IgD-negative memory B cell (primary cell): ENCODE measurements at regions not wholly inside any gene's neighbourhood (a gene's known extent, or its start where the extent isn't known, plus 50 kb on each side); places are given as distances from the start of the nearest gene placed in this dataset.
"Not testable (repeated sequence)": the region's sequence is repeated elsewhere in the genome, so short reads cannot be mapped to it uniquely, and the experiment has no call there.

Source experiments
- H3K27ac Mint-ChIP-seq, 3 donors: one replicate each; pipeline ENCODE4 v1.8.0; 2020 to 2022; ENCODE audit warnings: mild to moderate bottlenecking in 3 of 3, mixed read lengths in 3 of 3, moderate library complexity in 1 of 3
- H3K27me3 Mint-ChIP-seq: one replicate; pipeline ENCODE4 v1.8.0; 2021; ENCODE audit warnings: mixed read lengths
- H3K36me3 Mint-ChIP-seq: one replicate; pipeline ENCODE4 v1.8.0; 2020; ENCODE audit warnings: mild to moderate bottlenecking, mixed read lengths
- H3K4me1 Mint-ChIP-seq, 3 donors: one replicate each; pipeline ENCODE4 v1.8.0; 2020 to 2022; ENCODE audit warnings: mixed read lengths in 3 of 3, mild to moderate bottlenecking in 1 of 3
- H3K4me3 Mint-ChIP-seq, 4 donors: one replicate each; pipeline ENCODE4 v1.8.0; 2020 to 2022; ENCODE audit warnings: mild to moderate bottlenecking in 4 of 4, mixed read lengths in 4 of 4, moderate library complexity in 3 of 4
- H3K9me3 Mint-ChIP-seq, 3 donors: one replicate each; pipeline ENCODE4 v1.8.0; 2020 to 2021; ENCODE audit warnings: mixed read lengths in 3 of 3, mild to moderate bottlenecking in 1 of 3

DNA sequence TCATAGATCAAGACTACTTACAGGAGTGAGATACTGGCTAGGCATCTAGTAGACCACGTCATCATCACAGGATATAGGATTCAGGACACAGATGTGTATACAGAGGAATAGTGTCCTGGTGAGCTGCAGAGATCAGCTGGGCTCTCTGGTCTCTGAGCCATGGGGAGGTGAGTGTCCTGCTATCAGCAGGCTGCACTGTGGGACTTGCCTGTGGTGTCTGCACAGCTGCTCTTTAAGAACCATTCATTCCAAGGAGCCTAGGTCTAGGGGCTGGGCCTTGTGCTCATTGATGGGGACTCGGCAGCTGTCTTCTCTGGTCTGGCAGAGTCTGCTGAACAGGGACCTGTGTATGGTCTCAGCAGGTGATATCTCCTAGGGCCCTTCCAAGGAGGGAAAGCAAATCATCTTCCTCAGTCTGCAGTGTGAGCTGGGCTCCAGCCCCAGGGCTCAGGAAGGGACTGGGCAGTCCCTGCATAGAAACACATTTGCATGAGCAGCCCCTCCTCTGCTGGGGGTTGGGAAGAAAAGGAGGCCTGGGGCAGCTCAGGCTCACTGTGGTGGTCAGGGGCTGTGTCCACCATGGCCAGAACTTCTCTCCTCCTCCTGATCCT lies 66.1 kb upstream of the VPREB1 start:
- Mint-ChIP-seq H3K4me3 (no peak overlapping the region), H3K27me3 (no peaks in the 10 kb centered on the region), H3K9me3 (no peaks in the 10 kb centered on the region), H3K27ac (peak overlapping the region in 1 of 3 donors; percentile 51), H3K36me3 (peaks cover 11% of the 10 kb centered on the region), H3K4me1 (peaks cover 14 to 26% (median 16%) of the 10 kb centered on the region in 3 donors)

DNA sequence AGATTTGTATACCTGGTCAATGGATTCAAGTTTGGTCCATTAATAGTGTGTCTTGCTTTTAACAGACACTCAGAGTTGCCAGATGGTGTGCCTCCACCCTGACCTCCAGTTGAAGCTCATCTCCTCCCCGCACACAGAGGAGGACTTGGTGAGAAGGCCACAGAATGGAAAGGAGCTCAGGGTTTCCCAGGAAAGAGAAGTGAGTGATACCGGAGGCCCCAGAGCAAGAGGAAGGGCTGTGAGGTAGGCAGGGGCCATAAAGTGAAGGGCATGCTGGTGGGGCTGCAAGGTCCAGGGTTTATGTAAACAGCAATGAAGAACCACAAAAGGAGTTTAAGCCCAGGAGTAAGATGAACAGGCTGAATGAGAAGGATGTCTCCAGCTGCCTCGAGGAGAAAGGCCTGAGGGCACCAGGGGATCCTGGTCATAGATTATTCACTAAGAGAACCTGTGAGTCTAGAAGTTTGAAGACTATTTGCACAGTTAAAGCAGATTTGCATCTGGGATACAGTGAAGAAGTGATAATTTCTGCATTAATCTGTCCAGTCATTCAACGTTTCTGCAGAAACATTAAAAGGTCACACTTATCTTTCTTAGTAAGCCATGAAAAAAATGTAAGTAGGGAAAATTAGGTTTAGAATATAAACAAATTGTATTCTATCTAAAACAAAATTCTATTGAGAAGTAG lies 67.5 kb upstream of the VPREB1 start:
- H3K36me3 Mint-ChIP-seq = peaks cover 11% of the 10 kb centered on the region
- no peak overlapping the region for H3K27ac Mint-ChIP-seq

DNA sequence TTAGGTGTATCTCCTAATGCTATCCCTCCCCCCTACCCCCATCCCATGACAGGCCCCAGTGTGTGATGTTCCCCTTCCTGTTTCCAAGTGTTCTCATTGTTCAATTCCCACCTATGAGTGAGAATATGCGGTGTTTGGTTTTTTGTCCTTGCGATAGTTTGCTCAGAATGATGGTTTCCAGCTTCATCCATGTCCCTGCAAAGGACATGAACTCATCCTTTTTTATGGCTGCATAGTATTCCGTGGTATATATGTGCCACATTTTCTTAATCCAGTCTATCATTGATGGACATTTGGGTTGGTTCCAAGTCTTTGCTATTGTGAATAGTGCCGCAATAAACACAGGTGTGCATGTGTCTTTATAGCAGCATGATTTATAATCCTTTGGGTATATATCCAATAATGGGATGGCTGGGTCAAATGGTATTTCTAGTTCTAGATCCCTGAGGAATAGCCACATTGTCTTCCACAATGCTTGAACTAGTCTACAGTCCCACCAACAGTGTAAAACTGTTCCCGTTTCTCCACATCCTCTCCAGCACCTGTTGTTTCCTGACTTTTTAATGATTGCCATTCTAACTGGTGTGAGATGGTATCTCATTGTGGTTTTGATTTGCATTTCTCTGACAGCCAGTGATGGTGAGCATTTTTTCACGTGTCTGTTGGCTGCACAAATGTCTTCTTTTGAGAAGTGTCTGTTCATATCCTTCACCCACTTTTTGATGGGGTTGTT lies 71.5 kb upstream of the VPREB1 start:
- not testable (repeated sequence) for H3K4me3 Mint-ChIP-seq, H3K27me3 Mint-ChIP-seq, H3K9me3 Mint-ChIP-seq, H3K36me3 Mint-ChIP-seq
- Mint-ChIP-seq H3K4me1 (peaks cover 12 to 40% (median 27%) of the 10 kb centered on the region in 3 donors), H3K27ac (peak overlapping the region in 1 of 3 donors; percentile 35)

More for the DNA sequence above, 67.5 kb upstream of the VPREB1 start:
- Mint-ChIP-seq H3K4me3 (no peak overlapping the region), H3K27me3 (no peaks in the 10 kb centered on the region), H3K9me3 (no peaks in the 10 kb centered on the region), H3K4me1 (peaks cover 10 to 20% (median 18%) of the 10 kb centered on the region in 3 donors)

DNA sequence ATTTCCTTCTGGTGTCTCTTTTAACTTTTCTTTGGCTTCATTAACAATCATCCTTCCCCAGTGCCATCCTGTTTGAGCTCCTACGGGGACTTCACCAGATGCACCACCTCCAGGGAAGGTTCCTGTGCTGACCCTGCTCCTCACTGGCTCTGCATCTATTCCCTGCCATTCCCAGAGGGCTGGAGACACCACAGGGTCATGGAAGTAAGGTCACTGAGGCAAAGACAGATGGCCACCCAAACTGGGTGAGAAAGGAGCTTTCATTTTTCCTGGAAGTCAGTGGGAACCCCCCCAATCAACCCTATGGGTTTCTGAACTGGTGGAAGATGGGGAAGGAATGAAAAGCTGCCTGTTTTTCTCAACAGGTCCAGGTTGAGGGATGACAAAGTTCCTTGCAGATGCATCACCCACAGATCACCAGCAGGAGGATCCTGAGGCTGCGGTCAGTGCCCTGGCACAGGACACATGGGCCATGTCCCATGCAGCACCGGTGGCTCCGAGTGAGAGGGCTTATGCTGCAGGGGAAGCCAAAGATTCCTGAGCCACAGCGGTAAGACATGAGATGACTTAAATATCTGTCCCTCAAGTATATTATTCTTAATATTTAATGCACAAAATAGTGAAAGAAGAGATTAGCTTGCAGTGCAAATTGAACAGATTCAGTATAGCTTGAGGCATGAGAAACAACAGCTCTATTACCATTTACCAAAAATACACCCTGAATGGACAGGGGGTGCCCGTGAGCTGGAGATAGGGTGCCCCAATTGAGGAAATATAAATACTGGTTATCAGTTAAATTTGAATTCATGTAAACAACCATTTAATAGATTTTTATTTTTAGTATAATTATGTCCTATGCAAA lies 73.0 kb upstream of the VPREB1 start:
- H3K4me3 Mint-ChIP-seq = peak overlapping the region in 2 of 4 donors; percentile 46 to 51
- peaks cover 24 to 45% (median 37%) of the 10 kb centered on the region in 3 donors for H3K4me1 Mint-ChIP-seq

GRCh38 chr22:22169923-22170322 lies 74.7 kb upstream of the VPREB1 start:
- Mint-ChIP-seq H3K27ac (peak overlapping the region in 2 of 3 donors; percentile 3 to 75), H3K4me1 (peaks cover 35 to 59% (median 49%) of the 10 kb centered on the region in 3 donors)

More for the DNA sequence above, 73.0 kb upstream of the VPREB1 start:
- H3K27ac Mint-ChIP-seq = no peak overlapping the region
- H3K36me3 Mint-ChIP-seq = peaks cover 6% of the 10 kb centered on the region
- H3K27me3 Mint-ChIP-seq = no peaks in the 10 kb centered on the region
- no peaks in the 10 kb centered on the region for H3K9me3 Mint-ChIP-seq

DNA sequence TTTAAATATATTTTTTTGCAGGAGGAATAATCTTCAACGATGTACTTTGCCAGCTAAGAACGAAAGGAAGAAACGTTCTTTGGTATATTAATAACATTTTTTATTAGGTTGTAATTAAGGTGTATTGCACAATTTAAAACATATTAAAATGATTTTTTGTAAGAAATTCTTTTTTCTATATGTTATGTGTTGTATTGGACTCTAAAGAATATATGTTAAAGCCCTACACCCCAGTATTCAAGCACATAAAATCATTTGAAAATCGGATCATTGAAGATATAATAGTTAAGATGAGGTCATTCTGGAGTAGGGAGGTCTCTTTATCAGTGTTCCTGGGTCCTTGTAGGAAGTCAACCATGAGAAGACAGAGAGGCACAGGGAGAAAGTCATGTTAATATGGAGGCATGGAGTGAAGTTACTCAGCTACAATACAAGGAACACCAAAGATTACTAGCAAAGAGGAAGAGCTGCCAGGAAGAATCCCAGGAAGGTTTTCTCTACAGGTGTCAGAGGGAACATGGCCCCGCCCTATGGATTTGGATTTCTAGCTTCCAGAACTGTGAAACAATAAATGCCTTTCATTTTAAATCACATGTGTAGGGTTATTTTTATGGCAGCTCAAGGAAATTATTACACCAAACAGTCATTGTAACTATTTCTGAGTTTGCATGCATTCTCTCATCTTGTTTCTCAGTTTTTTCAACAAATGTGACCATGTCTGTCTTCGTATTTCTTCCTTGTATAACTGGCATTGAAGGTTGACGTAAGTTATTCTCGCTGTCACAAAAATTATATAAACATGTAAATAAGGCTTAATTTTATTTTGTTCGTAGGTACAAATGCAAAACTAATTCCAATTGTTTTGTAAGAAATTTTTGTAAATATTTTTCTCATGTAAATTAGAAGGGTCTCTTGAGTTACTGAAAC lies 75.4 kb upstream of the VPREB1 start:
- Mint-ChIP-seq H3K9me3 (no peaks in the 10 kb centered on the region), H3K4me3 (peak overlapping the region in 1 of 4 donors; percentile 84), H3K27ac (peak overlapping the region in 2 of 3 donors; percentile 93 to 99), H3K36me3 (no peaks in the 10 kb centered on the region), H3K4me1 (peaks cover 42 to 66% (median 55%) of the 10 kb centered on the region in 3 donors), H3K27me3 (peaks cover 1% of the 10 kb centered on the region)

More at GRCh38 chr22:22169923-22170322, 74.7 kb upstream of the VPREB1 start:
- H3K27me3 Mint-ChIP-seq = no peaks in the 10 kb centered on the region
- no peaks in the 10 kb centered on the region for H3K36me3 Mint-ChIP-seq
- peak overlapping the region in 3 of 4 donors; percentile 31 to 71 (median 56) for H3K4me3 Mint-ChIP-seq
- no peaks in the 10 kb centered on the region for H3K9me3 Mint-ChIP-seq

DNA sequence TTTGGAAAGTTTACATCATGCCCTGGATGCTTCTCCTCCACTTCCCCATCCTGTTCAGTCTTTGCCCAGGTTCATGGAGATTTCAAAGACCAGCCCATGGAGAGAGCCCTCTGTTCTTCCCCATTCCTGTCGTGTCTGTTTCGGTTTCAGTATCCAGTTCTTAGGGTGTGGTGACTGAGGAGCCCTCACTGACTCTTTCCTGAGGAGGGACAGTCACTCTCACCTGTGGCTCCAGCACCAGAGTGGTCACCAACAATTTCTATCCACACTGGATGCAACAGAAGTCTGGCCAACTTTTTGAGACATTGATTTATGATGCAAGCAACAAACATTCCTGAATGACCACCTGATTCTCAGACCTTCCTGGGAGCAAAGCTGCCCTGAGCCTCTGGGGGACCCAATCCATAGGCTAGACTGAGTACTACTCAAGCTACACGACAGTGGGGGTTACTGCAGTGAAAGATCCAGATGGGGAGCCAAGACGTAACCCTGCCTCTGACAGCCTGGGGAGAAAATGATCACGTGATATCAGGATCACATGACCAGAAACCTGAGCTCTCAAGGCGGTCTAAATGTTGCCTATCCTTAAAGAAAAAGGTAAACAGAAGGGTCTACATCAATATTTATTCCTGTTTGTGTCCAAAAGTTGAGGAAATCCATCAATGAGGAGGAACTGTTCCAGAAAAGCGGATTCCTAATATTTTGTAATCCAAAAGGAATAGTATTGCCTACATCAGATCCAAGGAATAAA lies 76.2 kb upstream of the VPREB1 start:
- Mint-ChIP-seq H3K27ac (peak overlapping the region; percentile 81 to 99 (median 93)), H3K27me3 (peaks cover 1% of the 10 kb centered on the region), H3K4me3 (peak overlapping the region; percentile 70 to 96 (median 85)), H3K9me3 (no peaks in the 10 kb centered on the region), H3K4me1 (peaks cover 48 to 68% (median 61%) of the 10 kb centered on the region in 3 donors), H3K36me3 (no peaks in the 10 kb centered on the region)

GRCh38 chr22:22167791-22168189 lies 76.8 kb upstream of the VPREB1 start:
- Mint-ChIP-seq H3K36me3 (no peaks in the 10 kb centered on the region), H3K9me3 (no peaks in the 10 kb centered on the region), H3K4me3 (peak overlapping the region; percentile 70 to 96 (median 85)), H3K27me3 (peaks cover 1% of the 10 kb centered on the region), H3K4me1 (peaks cover 49 to 71% (median 65%) of the 10 kb centered on the region in 3 donors), H3K27ac (peak overlapping the region; percentile 81 to 99 (median 93))

- H3K4me3 Mint-ChIP-seq = peak overlapping the region; percentile 70 to 96 (median 85)
Measured at GRCh38 chr22:22166941-22167713, 77.5 kb upstream of the VPREB1 start.

DNA sequence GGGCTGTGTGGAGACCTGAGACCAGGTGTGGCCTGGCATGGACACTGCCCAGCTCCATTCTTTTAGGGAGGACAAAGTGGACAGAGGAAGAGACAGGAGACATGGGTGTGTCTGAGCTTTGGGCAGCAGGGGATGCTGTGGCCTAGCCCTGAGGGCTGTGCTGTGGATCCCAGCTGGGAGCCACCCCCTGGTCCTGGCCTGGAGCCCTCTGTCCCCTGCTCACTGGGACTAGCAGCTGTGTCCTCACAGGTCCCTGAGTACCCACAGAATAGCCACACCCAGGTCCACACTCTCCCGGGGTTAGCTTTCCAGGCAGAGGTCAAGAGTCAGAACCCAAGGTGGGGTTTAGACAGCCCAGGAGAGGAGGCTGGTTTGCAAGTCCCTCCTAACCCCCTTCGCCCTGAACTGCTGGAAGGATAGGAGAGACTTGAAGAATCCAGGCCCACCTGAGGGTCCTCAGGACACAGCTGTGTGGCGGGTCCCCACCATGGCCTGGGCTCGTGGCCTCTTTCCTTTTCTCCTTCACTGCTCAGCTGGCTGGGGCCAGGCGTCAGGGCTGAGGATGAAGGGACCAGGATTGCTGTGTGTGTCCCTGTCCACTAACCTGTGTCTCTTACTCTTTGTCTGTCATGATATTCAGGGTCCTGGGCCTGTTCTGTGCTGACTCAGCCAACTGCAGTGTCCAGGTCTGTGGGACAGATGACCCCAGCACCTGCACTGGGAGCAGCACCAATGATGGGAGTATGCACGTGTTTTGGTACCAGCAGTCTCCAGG lies 78.5 kb upstream of the VPREB1 start:
- H3K4me3 Mint-ChIP-seq = peak overlapping the region in 3 of 4 donors; percentile 46 to 86 (median 78)

More at GRCh38 chr22:22166941-22167713, 77.5 kb upstream of the VPREB1 start:
- peaks cover 1% of the 10 kb centered on the region for H3K27me3 Mint-ChIP-seq
- peaks cover 56 to 77% (median 70%) of the 10 kb centered on the region in 3 donors for H3K4me1 Mint-ChIP-seq
- peak overlapping the region; percentile 81 to 99 (median 93) for H3K27ac Mint-ChIP-seq
- no peaks in the 10 kb centered on the region for H3K9me3 Mint-ChIP-seq
- no peaks in the 10 kb centered on the region for H3K36me3 Mint-ChIP-seq

GRCh38 chr22:22164541-22165272 lies 79.9 kb upstream of the VPREB1 start:
- H3K4me3 Mint-ChIP-seq = peak overlapping the region in 3 of 4 donors; percentile 50 to 92 (median 76)
- peaks cover 52 to 68% (median 61%) of the 10 kb centered on the region in 3 donors for H3K4me1 Mint-ChIP-seq
- H3K27me3 Mint-ChIP-seq = peaks cover 1% of the 10 kb centered on the region
- no peaks in the 10 kb centered on the region for H3K36me3 Mint-ChIP-seq
- no peaks in the 10 kb centered on the region for H3K9me3 Mint-ChIP-seq
- H3K27ac Mint-ChIP-seq = peak overlapping the region; percentile 9 to 91 (median 81)

More for the DNA sequence above, 78.5 kb upstream of the VPREB1 start:
- Mint-ChIP-seq H3K36me3 (no peaks in the 10 kb centered on the region), H3K9me3 (no peaks in the 10 kb centered on the region), H3K4me1 (peaks cover 61 to 77% (median 70%) of the 10 kb centered on the region in 3 donors), H3K27me3 (peaks cover 1% of the 10 kb centered on the region), H3K27ac (peak overlapping the region; percentile 81 to 99 (median 93))
